NCI-H345 treated with DMSO at 0.1 percent for 48 hours (cell line): ENCODE measurements at regions not wholly inside any gene's neighbourhood (a gene's known extent, or its start where the extent isn't known, plus 50 kb on each side); places are given as distances from the start of the nearest gene placed in this dataset.
"Not testable (repeated sequence)": the region's sequence is repeated elsewhere in the genome, so short reads cannot be mapped to it uniquely, and the experiment has no call there.

Source experiments
- DNase-seq: peaks from one replicate; lab custom pipeline; 2025; ENCODE audit not compliant: unreplicated experiment; lab: John Stamatoyannopoulos, UW

DNA sequence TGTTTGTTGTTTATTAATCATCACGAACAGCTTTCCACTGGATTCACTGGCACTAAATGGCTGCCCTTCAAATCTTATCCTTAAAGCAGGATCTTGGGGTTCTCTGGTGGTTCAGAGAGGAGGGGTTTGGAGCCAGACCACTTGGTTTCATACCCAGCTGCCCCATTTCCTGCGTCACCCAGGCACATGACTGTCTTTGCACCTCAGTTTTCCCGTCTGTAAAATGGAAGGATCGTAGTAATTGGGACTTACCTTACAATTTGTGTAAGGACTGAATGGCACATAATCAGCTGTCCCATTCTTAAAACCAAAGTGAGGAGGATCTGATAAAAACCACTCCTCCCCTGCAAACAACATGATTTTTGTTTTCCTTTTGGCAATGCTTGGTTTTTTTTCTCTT is 318.3 kb downstream of the ZNF536 start:
- DNase-seq = no peak

DNA sequence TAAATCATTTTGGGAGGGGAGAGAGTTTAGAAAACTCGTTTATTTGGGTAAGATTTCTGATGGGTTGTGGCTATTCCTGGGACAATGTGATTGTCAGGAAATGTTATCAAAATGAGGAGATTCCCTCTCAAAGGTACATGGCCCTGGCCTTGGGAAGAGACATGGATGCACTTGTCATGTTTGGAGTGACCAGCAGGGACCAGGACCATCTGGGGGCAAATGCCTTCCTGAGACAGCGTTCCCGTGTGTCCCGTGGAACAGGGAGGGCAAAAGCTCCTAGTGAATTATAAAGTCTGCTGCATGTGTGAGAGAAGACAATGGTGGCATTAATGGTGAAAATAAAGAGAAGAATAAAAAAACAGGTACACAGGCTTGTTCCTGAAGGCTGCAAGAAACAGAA is 317.3 kb downstream of the ZNF536 start:
- DNase-seq = no peak

DNA sequence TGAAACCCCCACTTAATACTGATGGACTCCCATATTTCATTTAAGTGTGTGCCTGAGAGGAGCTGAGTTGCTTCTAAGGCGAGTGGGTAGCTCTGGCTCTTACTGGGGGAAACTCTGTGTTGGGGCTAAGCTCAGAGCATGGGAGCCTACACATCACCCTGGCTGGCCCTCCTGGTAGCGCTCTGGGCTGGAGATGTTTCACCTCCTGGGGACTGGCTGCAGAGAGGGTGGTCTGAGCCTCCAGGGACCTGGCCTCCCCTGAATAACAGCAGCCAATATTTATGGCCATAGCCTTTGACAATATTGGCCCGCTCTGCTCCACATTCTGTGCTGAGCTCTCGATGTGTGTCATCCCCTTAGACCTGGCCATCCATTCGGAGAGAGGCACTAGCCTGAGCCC is 316.5 kb downstream of the ZNF536 start:
- no peak for DNase-seq

DNA sequence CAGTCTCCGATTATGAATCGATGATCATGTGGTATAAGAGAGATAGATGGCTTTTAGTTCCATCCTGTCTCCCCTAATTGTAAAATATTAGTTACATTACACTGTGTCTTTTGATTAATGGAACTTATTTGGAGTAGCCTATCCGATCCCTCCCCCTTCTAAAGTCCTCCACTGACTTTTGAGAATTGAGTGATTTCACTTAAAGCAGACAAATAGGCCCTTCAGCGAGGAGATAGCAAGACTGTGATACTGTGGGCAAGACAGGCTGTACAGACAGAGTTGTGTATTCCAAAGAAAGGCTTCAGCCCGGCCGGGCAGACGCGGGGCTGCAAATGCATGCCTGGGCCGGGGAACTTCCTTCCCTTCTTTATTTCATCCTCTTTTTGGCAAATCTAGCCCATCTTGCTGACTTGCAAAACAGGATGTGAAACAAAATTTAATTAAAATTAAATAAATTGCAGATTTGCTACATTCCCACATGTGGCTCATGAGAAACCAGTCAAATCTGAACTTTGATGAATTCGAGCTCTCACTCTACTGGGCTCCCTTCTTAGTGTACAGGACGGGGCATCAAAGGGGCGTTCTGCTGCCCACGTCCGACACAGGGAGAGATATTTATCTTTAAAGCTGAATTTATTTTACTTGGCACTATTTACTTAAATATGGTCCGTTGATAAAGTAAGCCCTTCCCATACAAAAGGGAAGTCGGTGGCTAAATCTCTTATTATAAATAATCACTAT is 314.8 kb downstream of the ZNF536 start:
- DNase-seq = no peak

DNA sequence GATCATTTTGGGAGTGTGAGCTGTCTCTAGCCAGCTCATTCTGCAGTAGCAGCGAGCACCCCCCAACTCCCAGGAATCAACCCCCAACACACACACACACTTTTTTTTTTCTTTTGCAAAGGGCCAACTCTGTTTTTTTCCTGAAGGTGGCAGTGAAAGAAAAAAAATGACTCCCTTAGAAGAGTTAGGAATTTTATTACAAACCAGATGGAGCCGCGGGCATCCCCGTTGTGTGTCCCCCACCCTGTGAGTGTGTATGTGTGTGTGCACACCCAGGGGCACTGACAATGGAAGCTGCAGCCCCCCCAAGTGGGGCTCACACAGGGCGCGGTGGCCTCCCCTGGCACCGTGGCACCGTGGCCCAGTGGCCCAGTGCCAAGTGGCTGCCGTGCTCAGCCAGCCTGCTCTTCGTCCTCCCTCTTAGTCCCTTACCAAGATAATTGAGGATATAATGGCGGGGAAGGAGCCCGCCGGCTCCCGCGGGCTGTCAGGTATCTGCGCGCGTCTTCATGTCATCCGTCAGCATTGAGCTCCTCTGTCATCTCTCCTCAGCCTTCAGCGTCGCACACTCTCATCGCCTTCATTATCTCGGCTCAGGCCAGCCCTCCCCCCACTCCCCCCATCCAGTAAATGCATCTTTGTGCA is 314.1 kb downstream of the ZNF536 start:
- no peak for DNase-seq

DNA sequence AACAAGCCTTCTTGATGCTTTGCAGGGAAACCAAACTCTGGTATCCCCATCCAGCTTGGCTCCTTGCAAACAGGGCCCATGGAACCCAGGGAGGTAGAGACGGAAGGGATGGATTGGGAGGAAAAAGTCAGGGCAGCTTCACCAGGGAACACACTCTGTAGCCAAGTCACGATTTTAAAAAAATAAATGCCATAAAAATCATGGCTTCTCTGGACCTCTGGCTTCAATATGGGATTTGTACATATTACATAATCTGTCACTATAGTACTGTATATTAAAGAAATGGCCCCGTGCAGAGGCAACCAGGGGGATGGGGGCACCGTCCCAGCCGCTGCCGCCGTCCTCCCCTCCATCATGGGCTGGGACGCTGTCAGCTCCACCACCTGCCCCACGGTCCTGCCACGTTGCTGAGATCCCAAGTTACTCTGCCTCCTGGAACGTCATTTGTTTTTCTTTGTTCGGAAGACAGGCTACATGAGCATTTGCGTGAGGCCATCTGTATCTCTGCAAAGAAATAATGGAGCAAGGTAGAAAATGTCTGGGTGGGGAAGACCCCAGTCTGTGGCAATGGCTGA is 313.3 kb downstream of the ZNF536 start:
- no peak for DNase-seq

DNA sequence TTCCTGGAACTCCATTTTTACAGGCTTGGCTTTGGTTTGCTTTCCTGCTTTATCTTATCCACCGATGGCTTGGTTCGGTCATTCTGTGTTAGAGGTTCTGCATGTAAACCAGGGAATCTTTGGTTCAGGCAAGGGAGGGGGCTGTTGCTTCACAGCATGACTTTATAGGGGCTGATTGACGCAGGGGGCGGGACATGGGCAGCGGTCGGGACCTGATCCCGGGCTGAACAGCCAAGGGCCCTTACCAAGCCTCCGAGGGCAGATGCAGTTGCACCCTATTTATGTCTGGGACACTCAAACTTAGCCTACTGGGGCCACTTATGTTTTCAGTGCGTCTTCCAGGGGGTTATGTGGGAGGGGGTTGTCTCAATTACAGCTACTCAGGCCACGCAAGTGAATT is 312.4 kb downstream of the ZNF536 start:
- DNase-seq = no peak

DNA sequence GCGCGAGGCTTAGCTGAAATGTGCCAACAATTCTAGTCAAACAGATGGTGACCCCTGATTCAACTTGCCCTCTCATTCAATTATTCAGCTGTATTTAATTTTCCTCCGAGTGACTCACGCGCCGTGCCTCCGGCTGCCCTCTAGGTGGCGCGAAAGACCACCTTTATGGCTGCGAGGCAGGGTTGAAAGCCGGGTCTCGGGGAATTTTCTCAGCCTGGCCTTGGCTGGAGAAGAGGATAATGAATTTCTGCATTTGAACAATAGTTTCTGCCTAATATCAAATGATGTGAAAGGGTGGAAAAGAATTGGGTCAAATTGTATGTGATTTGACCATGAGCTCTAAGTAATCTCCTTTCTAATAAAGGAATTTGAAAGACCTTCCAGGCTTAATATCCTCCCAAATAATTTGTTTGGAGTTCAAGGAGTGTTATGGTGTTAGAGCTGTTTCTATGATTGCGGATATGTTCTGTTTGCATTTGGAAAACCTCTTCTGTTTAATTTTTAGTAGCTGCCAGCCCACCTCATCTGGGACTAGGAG is 310.9 kb downstream of the ZNF536 start:
- peak; percentile 71 for DNase-seq

DNA sequence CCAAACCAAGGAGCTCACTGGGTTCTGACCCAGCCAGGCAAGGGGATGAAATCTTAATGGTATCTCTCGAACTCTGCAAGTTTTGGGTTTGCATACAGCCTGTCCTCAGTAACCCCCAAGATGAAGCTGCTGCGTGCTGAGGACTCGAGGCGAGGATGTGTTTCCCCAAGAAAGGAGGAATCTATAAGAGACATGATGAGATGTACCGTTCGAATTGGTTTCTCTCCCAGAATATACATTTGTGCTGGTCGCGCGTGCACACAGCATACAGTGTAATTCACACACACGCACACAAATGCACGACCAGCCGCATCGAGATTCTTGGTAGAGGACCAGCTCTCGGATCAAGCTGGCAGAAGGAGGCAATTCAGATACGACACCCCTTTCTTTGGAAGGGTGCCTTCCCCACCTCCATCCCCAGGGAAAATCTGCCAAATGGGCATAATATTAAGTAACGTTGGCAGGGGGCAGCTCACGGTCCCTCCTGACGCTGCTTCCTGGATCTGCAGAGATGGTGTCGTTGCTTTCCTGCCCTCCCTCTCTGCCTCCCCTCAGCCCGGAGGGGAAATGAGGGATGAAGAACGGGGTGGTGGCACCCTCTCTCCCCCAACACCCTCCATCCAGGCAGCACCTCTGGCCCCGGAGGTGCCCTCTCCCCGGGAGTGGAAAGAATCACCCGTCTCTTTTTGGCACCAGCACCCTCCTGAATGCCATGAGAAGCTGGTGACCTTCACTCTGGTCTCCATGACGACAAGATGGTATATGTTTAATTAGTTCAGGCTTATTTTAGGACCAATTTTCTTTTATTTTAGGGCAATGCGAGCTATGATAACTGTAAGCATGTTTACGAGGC is 310.2 kb downstream of the ZNF536 start:
- no peak for DNase-seq

DNA sequence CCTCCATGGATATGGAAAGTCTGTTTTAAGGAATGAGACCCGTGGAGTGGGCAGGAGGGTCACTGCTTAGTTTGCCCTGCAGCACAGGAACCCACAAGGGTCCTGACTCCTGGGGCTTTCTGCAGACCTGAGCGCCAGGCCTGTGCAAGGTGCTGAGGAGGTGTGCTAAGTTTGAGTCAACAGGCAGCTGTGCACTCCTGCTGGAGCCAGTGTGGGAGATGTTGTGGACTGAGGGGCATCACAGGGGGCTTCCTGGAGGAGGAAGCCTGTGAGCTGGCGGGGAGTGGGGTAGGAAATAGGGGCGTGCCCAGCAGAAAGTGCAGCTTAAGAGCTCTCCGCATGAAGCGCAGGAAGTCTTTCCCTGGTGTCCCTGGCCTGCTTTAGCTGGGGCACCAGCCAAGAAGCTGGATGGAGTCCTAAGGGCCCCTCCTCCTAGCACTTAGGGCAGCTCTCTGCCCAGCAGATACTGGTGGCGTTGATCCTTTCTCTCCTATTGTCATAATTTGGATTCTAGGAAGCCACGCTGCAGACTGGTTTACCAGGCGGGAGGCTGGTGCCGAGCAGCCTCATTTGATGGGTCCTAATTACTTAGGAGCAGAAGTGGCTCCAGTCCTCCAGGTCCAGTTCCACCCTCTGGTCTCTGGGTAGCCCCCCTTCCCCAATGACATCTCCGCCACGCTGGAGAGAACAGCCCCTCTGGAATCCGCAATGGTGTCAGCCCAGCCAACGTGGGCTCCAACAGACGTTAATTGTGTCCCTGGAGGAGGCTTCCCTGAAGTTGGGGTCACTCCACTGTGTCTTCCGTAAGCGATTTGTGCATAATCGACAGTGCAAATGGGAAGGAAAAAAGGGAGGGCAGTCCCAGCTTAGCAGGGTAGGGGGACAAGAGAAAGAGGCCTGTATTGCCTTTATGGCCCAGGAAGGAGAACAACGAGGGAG is 309.2 kb downstream of the ZNF536 start:
- no peak for DNase-seq

DNA sequence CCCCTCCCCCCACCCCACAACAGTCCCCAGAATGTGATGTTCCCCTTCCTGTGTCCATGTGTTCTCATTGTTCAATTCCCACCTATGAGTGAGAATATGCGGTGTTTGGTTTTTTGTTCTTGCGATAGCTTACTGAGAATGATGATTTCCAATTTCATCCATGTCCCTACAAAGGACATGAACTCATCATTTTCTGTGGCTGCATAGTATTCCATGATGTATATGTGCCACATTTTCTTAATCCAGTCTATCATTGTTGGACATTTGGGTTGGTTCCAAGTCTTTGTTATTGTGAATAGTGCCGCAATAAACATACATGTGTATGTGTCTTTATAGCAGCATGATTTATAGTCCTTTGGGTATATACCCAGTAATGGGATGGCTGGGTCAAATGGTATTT is 308.2 kb downstream of the ZNF536 start:
- DNase-seq = not testable (repeated sequence)

DNA sequence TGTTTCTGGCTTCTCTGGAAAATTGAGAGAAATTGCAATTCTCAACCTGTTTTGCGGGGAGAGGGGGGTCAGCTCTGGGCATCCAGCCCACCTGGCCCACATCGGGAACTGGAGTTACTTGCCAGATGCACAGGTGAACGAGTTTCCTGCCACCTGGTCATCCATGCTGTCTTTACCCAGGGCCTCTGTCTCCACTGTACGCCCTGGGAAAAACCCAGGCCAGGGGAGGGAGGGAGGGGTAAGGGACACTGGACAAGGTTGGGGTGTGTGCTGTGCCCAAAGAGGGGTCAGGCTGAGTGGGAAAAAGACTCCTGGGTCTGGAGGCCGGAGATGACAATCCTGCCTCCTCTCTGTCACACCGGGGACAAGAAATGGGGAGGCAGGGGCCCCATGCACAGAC is 307.6 kb downstream of the ZNF536 start:
- DNase-seq = no peak

DNA sequence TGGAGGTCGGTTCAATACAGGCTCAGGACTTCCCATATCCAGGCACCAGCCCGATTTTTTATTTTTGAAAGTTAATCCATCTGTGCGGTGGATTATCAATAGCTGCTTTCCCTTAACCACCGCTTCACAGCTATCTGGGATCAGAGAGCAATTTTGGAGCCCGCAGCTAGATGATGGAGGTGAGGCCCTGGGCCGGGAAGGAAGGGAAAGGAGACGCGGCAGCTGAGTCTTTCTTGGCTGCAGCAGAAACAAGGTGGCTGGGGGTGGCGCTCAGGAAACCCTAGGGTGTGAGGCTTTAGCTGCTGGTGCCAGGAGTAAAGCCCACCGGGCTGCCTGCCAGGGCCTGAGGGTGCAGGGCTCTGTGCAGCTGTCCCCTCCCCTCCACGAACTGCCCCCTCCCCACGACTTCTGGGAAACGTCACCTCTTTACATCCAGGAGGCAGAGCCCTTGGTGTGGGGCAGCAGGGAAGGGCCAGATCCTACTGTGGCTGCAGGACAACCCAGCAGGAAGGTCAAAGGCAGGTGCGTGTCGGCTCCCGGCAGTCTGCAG is 307.0 kb downstream of the ZNF536 start:
- DNase-seq = no peak

DNA sequence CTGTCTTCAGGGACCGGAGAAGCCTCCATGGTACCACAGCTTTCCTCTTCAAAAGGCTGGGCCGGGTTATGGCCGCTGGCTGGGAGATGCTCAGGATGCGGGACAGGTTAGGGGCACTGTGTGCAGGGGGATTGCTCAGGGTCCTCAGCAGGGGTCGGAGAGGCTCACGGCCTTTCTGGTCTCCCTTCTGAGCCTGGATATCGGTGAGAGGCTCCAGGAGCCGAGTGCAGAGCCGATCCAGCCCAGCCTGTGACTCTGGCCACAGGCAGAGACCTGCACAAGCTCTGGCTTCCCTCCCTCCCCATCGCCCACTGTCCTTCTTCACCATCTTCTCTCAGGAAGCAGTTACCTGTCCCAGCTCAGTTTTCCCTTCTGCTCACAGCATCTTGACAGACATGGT is 306.0 kb downstream of the ZNF536 start:
- DNase-seq = no peak

DNA sequence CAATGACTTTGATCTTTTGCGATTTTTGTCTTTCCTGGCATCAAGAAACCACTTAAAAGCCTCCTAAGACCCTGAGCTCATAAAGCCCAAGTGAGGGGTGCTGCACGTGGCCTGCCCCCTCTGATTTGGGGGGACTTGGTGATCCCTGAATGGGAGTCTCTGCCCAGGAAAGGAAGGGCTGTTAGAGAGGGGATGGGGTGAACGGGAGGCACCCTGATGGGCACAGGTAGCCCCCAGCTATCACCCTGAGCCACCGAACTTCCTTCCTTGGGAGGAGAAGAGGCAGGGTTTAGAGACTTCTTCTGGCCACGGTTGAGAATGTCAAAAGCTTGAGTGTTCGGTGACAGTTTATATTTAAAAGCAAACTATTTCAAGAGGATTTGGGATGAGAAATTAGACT is 305.5 kb downstream of the ZNF536 start:
- DNase-seq = no peak

DNA sequence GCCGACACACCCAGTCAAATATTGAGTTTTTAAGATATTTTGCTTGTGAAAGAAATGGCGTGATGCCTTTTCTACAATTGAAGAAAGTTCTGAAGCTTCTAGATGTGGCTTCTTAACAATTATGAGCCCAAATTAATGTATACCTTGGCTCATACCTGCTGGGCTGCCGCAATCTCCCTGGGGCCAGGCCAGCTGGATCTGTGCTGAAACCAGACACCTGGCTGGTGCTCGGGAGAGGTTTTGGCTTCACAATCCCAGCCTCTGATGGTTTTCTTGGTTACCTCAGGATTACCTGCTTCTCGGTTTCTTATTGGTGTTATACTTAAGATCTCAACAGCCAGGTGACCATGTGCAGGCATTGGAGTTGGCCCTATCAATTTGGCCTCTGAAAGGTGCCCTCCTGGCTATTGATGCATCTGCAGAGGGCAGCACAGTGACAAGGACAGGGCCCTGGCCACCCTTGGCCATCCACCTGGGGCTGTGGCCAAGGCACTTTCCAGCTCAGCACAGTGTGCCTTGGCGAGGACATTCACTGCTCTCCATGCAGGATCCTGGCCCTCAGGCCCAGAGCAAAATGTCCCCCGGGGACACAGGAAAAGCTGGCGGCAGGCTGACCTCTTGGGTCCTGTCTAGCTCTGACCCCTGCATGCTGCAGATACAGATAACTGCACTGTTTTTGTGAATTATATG is 305.0 kb downstream of the ZNF536 start:
- DNase-seq = no peak

DNA sequence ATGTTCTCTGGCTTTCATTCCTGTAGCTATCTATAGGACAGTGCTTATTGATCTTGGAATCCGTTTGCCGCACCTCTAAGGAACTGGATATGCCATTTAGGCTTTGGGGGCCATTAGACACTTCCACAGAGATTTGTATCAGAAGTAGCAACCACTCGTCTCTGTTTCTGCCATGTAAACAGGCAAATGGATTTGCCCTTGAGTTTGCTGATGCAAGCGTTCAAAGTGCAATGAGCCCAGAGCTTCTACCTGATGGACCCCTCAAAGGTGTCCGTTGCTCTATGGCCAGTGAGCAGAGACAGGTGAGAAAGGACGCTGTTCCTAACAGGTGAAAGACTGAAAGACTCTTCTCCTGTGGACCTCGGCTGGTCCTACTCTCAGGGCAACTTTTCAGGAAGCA is 302.9 kb downstream of the ZNF536 start:
- no peak for DNase-seq

DNA sequence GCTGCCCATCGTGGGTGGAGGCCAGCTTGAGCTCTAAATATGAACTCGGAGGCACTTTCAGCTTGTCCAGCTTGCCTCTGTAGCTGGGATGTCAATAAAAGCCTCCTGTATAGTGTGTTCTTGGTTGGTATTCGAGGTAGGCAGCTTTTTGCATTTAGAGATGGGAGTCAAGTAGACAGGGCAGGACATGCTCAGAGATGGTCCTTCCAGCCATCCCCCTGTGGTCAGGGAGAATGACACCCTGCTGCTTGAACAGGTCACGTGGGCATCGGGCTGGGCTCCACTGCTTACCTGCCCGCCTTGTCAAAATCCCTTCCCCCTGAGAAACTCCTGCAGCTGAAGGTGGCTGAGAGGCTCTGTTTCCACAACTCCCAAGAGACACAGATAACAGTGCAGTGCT is 302.5 kb downstream of the ZNF536 start:
- DNase-seq = no peak

DNA sequence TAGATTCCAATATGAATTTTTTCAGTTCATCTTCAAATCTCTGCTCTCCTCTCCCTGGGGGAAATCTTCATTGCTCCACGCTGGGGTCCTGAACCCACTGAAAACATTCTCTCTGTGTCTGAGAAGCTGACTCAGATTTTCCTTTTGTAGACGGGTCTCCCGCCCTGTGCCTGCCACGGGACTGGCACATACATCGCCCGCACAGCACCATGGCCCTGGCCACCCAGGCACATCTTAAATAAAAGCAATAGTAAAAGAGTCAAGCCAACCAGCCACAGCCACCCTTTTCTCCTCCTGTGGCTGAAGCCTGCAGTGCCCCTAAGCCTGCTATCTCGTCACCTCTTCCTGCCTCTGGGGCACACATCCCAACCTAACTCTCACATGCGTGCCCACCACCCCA is 301.2 kb downstream of the ZNF536 start:
- DNase-seq = no peak
